ENCODE measurements at regions not wholly inside any gene's neighbourhood (a gene's known extent, or its start where the extent isn't known, plus 50 kb on each side); places are given as distances from the start of the nearest gene placed in this dataset.

- FAIRE-seq (no peak), ATAC-seq (peak in 1 of 2 experiments; percentile 16; a peak in 2 of 6 replicates), DNase-seq (ENCODE audit: low read depth in 1 of 2, low spot score in 1 of 2) (no peak)
- 97% methylated on average over 6 of the region's 13 CpGs for WGBS (ENCODE audit: missing lambda C conversion rate)
- H3K4me3 ChIP-seq, result no peak overlapping the region
- no peaks in the 10 kb centered on the region for H3K9me3 ChIP-seq
- CTCF ChIA-PET, result interaction anchor here (0.6 to 1.4 kb wide), 4 partner anchors 31 to 356 kb away, joined by 3 to 4 read pairs (median 3); no protein-coding TSS in a partner anchor
- H3K4me2 ChIP-seq, result no peak overlapping the region
- TF ChIP-seq ZSCAN20 (CRISPR knock-in tag; IDR thresholded peaks at IDR 0.05), result no peak
- TF ChIP-seq HDAC2 (IDR thresholded peaks at IDR 0.05), result no peak
- TF ChIP-seq SMC3 (IDR thresholded peaks at IDR 0.05), result no peak
- no peak for TF ChIP-seq JUN (IDR thresholded peaks at IDR 0.05)
- no peak for TF ChIP-seq EP300 (IDR thresholded peaks at IDR 0.05)
- TF ChIP-seq EHMT2 (IDR thresholded peaks at IDR 0.05; ENCODE audit: low read depth), result no peak
- no peak for TF ChIP-seq CBX2 (IDR thresholded peaks at IDR 0.05; ENCODE audit: borderline replicate concordance, low read depth)
- no peak for TF ChIP-seq RAD21 (conservative IDR thresholded peaks at IDR 0.05 in 1 of 2, IDR thresholded peaks at IDR 0.05 in 1 of 2)
- TF ChIP-seq PBX3 (IDR thresholded peaks at IDR 0.05), result no peak
- TF ChIP-seq GATA3 (IDR thresholded peaks at IDR 0.05; ENCODE audit: borderline replicate concordance), result no peak
- no peak for TF ChIP-seq RARB (CRISPR knock-in tag; IDR thresholded peaks at IDR 0.05)
- TF ChIP-seq ZC3H11A (IDR thresholded peaks at IDR 0.05), result no peak
- no peak for TF ChIP-seq NR3C1 (IDR thresholded peaks at IDR 0.05)
- no peak for TF ChIP-seq ELK1 (IDR thresholded peaks at IDR 0.05; ENCODE audit: low read depth, low read length)
- TF ChIP-seq FOSL2 (IDR thresholded peaks at IDR 0.05), result no peak
- no peak for TF ChIP-seq FOSL2 (CRISPR knock-in tag; IDR thresholded peaks at IDR 0.05)
- TF ChIP-seq E2F6 (IDR thresholded peaks at IDR 0.05; ENCODE audit: borderline replicate concordance, low read depth), result no peak
- TF ChIP-seq BHLHE40 (IDR thresholded peaks at IDR 0.05; ENCODE audit: low read depth, low read length), result no peak
- no peak for TF ChIP-seq TP53 (CRISPR knock-in tag; IDR thresholded peaks at IDR 0.05)
- no peak for TF ChIP-seq PHF8 (IDR thresholded peaks at IDR 0.05; ENCODE audit: borderline replicate concordance, low read depth)
- H3K4me1 ChIP-seq, result 0 out of 3 replicates have a peak, but pooled peaks cover 2% of the 10 kb centered on the region
- POLR2A ChIA-PET, result no interaction called here
- H3K27ac ChIP-seq, result 0 out of 6 replicates have a peak overlapping the region, but pooled peaks of 1 of the 2 experiments have one; percentile 13
Measured at GRCh38 chr2:120825370-120826259, 89.9 kb downstream of the GLI2 start.

GRCh38 chr2:120826260-120826648, 90.6 kb downstream of the GLI2 start:
- no peak for ATAC-seq

More at GRCh38 chr2:120826260-120826648, 90.6 kb downstream of the GLI2 start:
- TF ChIP-seq HDAC2 (IDR thresholded peaks at IDR 0.05), result no peak
- no peak for TF ChIP-seq NPAS2 (CRISPR knock-in tag; IDR thresholded peaks at IDR 0.05; ENCODE audit: borderline replicate concordance)
- TF ChIP-seq RFX5 (IDR thresholded peaks at IDR 0.05), result no peak
- TF ChIP-seq EP300 (IDR thresholded peaks at IDR 0.05), result no peak
- TF ChIP-seq ELK1 (IDR thresholded peaks at IDR 0.05; ENCODE audit: low read depth, low read length), result no peak
- TF ChIP-seq ZSCAN20 (CRISPR knock-in tag; IDR thresholded peaks at IDR 0.05), result no peak
- TF ChIP-seq RCOR1 (IDR thresholded peaks at IDR 0.05; ENCODE audit: low read depth, low read length), result no peak
- no peak for TF ChIP-seq CTCF (IDR thresholded peaks at IDR 0.05)
- TF ChIP-seq RNF2 (IDR thresholded peaks at IDR 0.05; ENCODE audit: borderline replicate concordance, low read depth), result no peak
- TF ChIP-seq FOSL2 (IDR thresholded peaks at IDR 0.05), result no peak
- no peak for TF ChIP-seq FOSL2 (CRISPR knock-in tag; IDR thresholded peaks at IDR 0.05)
- Histone ChIP-seq H3K4me1 (0 out of 3 replicates have a peak, but pooled peaks cover 2% of the 10 kb centered on the region), H3K27ac (no peak overlapping the region), H3K9me3 (no peaks in the 10 kb centered on the region), H3K4me2 (no peak overlapping the region), H3K4me3 (no peak overlapping the region)
- FAIRE-seq (no peak), DNase-seq (ENCODE audit: low read depth in 1 of 2, low spot score in 1 of 2) (no peak)
- WGBS (ENCODE audit: missing lambda C conversion rate), result 90% methylated on average over 10 of the region's 10 CpGs
- ChIA-PET POLR2A (no interaction called here), CTCF (interaction anchor here (1.2 to 1.4 kb wide), 3 partner anchors 30 to 254 kb away, joined by 3 to 4 read pairs (median 3); no protein-coding TSS in a partner anchor)
